ENCODE measurements at regions not wholly inside any gene's neighbourhood (a gene's known extent, or its start where the extent isn't known, plus 50 kb on each side); places are given as distances from the start of the nearest gene placed in this dataset.
"Not testable (repeated sequence)": the region's sequence is repeated elsewhere in the genome, so short reads cannot be mapped to it uniquely, and the experiment has no call there.

DNA sequence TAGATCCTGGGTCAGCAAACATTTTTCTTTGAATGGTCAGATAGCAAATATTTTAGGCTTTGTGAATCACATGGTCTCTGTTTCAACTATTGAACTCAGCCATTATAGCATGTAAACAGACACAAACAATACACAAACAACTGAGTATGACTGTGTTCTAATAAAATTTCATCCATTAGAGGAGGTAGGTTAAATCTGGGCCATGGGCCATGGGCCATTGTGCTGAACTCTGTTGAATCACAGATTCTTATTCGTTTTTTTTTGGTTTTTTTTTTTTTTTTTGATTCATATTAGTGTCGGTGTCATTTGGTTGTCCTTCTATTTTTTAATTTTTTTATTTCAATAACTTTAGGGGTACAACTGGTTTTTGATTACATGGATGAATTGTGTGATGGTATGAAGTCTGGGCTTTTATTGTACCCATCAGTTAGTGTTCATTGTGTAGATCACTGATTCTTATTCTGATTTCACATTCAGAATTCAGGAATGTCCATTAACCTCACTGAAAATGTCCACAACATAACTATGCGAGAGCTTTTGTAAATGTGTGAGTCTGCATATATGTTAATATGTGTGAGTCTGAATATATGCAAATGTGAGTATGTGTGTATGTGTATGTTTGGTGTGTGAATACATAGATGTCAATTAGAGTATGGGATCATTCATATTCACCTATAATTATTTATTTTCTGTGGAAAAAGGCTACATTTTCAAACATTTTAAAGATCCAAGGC, 443.7 kb upstream of the GRM3 start:
- ATAC-seq: no peak

DNA sequence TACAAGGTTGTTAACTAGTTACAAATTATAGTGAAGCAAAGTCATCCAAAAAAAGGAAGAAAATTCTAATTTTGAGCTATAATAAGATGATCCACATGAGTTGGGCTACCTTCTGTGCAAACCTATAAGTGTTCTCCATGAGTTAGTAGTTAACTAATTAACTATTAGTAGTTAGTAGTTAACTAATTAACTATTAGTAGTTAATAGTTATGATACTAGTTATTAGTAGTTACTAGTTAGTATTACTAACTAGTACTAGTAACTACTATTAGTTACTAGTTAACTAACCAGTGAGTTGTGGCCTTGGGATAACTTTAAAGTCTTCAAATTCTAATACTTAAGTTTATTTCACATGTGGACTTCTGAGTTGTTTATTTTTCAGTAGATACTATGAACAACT, 453.4 kb upstream of the GRM3 start:
- ATAC-seq: no peak

DNA sequence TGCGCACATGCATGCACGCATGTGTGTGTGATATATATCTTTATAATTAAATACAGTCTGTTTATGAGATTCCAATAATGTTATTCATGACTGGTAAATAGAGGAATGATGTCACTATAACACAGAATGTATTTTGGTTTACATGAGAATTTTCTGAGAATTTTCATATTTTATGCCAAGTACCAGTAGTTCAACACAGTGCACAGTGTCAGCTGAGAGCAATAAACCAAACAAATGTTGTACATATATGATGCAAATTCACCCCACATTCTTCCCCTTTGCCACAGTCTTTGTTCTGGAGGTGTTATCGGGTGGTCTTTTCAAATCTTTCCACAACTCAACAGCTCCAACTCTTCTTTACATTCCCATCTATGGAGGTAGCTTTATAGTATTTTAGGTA, 462.2 kb upstream of the GRM3 start:
- no peak for ATAC-seq

DNA sequence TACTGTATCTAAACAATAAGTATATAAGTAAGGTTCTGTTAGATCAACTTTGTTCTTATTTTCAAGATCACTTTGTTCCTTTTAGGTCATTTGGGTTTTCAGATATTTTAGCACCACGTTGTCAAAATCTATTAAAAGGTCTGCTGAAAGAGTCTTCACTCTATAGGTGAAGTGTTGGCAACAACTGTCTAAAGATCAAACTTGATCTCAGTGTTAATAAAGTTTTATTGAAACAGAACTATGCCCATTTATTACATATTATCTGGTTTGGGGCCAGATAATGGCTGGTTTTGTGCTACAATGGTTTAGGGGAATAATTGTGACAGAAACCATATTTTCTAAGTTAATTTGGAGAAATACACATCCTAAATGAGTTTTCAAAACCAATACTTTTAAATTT, 478.9 kb upstream of the GRM3 start:
- no peak for ATAC-seq

DNA sequence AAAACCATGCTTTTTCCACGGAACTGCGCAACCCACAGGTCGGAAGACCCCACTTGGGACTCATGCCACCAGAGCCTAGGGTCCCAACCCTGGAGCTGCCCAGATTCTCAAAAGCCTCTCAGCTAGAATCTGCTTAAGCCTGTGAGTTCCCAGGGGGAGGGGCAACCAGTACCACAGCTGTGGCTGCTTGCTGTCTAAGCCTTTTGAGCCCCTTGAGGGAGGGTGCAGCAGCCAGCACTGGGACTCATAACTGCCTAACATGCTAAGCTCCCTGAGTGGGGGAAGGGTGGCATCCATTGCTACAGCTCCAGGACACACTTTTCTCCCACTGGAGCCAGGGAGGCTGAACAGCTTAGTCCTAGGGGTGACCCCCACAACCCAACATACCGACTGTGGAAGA, 485.6 kb upstream of the GRM3 start:
- no peak for ATAC-seq

DNA sequence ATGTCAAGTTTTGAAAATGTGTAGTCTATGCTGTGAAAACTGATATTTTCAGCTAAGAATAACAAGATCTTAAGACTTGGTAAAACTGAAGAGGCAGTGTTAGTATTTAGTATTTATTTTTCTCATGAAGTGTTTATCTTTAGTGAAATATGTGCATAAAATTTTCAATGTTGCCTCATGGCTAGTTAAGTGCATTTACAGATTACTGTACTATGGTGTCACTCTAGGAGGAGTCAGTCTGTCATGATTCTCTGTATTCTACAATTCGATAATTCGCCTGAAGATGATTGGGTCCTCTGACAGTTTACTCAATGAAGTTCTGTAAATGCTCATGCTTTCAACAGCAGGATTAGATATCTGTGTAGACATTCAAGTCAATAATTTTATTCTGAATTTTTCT, 488.1 kb upstream of the GRM3 start:
- no peak for ATAC-seq

DNA sequence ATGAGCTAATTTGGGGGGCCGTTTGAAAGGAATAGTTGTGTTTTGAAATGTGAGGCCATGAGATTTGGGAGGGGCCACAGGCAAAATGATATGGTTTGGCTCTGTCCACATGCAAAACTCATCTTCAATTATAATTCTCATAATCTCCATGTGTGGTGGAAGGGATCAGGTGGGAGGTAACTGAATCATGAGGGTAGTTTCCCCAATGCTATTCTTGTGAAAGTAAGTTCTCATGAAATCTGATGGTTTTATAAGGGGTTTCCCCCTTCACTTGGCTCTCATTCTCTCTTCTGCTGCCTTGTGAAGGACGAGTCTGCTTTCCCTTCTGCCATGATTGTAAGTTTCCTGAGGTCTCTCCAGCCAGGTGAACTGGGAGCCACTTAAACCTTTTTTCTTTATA, 490.8 kb upstream of the GRM3 start:
- ATAC-seq: no peak

DNA sequence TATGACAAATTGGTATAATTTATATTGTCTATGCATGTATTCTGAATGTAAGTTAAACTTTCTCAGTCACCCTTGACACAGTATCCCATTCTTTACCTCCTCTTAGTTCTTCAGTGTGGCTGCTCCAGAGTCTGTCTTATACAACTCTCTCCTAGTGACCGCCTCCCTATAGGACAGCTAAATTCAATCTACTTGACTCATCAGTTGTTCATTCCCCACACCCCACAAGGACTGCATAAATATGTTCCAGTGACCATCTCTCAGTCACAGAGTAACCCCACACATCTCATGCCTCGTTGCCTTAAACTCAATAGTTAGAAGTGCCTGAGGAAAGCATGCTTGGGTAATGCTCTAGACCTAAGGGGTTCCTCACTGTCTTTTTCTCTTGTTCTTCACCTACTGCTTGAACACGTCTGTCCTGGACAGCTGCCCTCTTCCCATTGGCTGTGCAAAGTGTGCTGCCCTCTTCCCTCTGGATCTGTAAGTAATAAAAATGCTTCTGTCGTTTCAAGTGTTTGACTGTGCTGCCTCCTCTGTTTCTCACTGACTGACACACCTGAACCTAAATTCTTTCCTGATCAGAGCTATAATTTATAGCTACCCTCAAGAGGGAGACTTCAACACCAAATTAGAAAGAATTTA, 494.6 kb upstream of the GRM3 start:
- ATAC-seq: no peak

DNA sequence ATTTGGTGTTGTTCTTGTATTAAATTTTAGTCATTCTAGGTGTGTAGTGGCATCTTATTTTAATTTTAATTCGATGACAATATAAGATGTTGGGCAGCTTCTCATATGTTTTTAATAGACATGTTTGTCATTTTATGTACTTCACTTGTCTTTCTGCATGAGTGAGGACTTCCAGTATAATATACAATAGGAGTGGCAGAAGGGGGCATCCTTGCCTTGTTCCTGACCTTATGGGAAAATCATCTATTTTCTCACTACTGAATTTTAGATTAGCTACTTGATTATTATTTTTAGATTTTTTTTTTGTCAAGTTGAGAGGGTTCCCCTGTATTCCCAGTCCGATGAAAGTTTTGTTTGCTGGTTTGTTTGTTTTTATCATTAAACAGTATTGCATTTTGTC, 495.2 kb upstream of the GRM3 start:
- ATAC-seq: no peak

DNA sequence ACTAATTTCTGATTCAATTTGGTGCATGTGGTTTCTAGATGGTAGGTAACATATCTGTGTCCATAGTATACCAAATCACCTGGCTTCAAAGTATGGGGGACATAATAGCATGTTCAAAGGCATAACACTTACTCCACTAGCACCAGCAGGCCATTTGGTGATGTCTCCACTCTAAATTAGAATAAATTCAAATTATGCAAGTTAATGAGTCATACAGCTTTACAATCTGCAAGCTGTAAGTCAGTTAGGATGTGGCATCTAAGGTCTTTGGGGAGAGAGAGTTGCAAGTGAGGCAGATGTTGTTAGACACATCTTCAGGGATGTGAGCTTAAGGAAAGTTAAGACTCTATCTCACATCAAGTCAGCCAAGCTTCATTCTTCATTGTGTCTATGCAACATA, 506.4 kb upstream of the GRM3 start:
- ATAC-seq: no peak

DNA sequence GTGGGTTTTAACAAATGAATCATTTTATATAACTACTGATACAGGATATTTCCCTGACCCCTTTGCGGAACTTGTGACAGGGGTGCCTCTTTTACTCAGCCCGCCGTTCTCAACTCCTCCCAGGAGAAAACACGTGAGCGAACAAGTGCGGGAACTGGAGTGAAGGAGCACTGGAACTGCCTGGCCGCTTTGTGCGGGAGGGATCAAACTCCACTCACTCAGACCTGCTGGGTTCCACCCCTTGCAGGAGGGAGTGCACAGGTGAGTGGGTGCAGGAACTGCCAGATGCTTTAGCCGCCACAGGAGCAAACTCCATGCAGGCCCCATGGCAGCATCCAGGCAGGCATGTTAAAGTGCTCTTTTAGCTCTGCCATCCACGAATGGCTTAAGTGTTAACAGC, 513.4 kb upstream of the GRM3 start:
- no peak for ATAC-seq

DNA sequence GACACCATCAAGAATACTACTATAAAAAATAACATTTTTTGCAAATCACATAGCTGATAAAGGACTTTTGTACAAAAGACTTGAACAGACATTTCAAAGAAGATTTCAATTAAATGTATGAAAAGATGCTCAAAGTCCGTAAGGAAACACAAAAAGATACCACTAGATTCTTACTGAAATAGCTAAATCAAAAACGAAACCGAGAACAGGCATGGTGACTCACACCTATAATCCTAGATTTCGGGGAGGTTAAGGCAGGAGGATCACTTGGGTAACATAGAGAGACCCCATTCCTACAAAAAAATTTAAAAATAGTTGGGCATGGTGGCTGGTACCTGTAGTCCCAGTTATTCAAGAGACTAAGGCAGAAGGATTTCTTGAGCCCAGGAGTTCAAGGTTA, 520.2 kb upstream of the GRM3 start:
- ATAC-seq: no peak

DNA sequence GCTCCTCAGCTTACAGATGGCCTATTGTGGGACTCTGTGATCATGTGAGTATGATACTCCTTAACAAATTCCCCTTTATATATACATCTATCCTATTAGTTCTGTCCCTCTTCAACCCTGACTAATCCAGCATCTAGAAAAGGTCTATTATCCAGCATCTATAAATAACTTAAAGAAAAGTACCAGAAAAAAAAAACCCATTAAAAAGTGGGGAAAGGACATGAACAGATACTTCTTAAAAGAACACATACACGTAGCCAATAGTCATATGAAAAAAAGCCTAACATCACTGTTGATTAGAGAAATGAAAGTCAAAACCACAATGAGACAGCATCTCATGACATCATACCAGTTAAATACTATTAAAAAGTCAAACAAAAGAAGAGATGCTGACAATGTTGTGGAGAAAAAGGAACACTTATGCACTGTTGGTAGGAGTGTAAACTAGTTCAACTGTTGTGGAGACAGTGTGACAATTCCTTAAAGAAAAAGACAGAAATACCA, 549.5 kb upstream of the GRM3 start:
- ATAC-seq: no peak

DNA sequence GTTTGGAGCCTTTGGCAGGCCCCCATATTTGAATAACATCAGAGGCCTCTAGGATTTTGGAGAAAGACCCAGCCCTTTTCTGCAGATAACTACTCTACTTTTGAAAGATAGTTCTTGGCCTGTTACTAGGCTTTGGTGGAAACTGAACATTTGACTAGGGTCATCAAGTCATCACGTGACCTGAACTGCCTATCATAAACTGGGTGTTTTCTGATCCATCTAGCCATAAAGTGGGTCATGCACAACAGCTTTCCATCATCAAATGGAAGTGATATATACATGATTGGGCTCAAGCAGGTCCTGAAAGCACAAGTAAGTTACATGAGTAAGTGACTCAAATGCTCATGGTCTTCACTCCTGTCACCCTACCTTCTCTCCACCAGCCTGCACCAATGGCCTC, 552.3 kb upstream of the GRM3 start:
- no peak for ATAC-seq

DNA sequence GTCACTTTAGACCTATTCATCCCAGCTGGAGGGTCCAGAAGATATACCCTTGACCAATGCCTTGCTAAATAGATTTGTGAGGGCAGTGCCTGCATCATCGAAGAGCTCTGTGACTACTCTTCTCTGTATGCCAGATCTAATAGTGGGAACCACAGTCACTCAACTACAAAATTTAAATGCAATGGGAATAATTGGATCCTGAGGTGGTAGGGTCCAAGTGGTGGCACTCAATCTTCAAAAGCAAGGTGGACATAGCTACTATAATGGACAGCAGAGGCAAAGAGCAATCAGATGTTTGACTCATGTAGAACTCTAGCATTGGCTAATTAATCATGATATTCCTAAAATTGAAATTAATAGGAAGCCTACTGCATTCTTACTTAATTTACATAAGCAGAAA, 554.3 kb upstream of the GRM3 start:
- ATAC-seq: no peak

DNA sequence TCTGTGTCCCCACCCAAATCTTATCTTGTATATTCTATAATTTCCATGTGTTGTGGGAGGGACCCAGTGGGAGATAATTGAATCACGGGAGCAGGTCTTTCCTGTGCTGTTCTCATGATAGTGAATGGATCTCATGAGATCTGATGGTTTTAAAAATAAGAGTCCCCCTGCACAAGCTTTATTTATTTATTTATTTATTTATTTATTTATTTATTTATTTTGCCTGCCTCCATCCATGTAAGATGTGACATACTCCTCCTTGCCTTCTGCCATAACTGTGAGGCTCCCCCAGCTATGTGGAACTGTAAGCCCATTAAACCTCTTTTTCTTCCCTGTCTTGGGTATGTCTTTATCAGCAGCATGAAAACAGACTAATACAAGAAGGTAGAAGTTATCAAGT, 579.1 kb upstream of the GRM3 start:
- not testable (repeated sequence) for ATAC-seq

DNA sequence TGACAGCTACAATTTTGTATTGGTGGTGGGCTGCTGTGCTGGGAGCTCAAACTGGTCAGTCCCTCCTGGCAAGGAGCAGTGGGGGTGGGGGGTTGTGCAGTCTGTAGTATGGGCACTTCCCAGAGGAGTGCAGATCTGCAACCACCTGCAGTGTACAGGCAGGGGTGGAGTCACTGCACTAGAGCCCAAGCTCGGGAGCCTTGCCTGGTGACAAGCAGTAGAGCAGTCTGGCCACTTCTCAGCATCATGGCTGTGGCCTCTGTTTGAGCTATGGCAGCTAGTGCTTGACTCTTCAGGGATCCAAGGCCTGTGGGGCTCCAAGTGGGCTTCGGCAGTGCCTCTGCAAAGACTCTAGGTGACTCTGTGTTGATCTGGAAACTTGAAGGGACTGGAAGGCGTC, 585.1 kb upstream of the GRM3 start:
- ATAC-seq: no peak

DNA sequence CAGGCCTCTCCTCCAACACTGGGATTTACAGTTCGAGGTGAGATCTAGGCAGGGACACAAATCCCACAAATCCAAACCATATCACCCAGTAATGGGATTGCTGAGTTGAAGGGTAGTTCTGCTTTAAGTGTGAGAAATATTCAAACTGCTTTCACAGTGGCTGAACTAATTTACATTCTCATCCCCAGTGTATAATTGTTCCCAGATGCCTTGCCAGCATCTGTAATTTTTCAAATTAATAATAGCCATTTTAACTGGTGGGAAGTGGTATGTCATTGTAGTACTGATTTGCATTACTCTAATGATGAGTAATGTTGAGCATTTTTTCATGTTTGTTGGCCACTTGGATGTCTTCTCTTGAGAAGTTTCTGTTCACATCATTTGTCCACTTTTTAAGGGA, 592.8 kb upstream of the GRM3 start:
- ATAC-seq: no peak

DNA sequence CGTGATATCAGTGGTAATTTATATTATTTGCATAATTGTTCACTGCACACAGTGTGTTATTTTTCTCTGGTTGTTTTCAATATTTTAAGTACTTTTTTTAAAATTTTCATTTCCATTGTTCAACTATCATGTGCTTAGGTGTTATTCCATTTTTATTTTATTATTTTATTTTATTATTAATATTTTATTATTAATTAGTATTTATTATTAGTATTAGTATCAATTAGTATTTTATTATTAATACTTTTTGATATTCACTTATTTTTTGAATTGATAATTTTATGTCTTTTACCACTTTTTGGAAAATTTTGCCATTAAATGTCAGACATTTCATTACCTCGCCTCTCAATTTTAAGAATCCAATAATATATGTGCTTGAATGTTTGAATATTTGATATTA, 593.8 kb upstream of the GRM3 start:
- ATAC-seq: no peak

DNA sequence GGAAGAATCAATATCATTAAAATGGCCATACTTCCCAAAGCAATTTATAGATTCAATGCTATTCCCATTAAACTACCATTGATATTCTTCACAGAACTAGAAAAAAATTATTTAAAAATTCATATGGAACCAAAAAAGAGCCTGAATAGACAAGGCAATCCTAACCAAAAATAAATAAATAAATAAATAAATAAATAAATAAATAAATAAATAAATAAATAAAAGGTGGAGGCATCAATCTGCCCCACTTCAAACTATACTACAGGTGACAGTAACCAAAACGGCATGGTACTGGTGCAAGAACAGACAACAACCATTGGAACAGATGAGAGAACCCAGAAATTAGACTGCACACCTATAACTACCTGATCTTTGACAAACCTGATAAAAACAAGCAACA, 598.5 kb upstream of the GRM3 start:
- ATAC-seq: not testable (repeated sequence)

DNA sequence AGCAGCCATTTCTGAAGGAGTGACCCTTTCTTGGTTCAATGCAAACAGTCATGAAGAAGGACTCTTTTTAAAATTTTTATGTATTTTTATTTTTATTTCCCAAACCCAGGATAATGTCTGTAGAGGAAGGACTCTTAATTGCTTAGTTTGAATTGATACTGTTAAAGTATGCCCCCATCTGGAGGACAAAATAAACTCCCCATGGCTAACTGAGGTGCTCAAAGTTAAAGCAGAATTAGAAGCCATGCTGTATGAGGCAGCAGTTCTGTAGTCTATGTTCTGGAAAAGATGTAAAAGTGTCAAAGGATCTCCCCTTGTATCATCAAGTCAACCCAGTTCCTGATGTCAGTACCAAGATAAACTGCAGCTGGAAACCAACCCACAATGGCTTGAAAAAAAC, 617.9 kb upstream of the GRM3 start:
- no peak for ATAC-seq

DNA sequence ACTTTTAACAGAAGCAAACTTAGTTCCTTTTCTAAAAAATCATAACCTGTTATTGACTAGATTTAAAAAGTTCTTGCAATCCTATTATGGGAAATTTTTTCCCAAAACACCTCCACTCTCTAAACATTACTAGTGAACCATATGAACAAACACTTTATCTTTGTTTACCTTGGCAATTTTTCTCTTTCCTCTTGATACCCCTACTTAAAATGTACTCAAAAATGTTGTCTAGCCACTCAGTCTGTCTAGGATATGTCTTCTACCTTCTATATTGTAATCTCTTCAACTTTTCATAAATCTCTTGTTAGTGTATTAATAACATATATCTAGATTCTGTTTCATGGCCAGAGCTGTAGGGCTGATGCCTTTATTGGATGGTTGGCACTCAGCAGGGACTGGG, 630.0 kb upstream of the GRM3 start:
- ATAC-seq: no peak

DNA sequence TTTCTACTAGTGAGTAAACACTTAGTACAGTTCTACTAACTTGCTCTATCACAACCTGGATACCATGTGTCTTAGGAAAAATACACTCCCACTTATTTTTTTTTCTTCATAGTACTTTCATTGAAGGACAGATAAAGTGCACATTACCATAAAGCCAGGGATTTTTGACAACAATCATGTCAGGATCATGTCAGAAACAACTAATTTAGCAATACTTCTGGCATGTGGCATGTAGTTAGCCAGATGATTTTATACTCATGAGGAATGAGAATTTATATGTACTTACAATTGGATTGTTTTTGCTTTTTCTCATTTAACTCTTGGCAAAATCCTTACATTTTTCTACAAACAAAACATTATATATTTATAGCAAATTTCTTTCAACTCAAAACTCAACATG, 630.7 kb upstream of the GRM3 start:
- no peak for ATAC-seq

DNA sequence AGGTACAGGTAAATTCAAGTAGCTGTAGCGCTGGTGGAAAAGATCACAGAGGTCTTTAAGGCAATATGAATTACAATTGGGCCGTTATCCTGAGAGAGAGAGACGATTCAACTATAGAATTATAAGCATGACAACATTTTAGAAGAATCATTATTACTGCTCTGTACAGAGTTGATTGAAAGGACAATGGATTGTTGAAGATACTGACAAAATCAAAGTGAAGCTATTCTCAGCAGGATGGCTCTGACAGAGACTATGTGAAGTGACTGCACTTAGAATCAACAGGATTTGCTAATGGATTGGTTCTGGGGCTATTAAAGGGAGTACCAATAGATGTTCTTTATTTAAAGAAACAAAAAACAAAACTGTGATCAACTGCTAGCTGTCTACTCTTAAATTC, 634.8 kb upstream of the GRM3 start:
- ATAC-seq: no peak

DNA sequence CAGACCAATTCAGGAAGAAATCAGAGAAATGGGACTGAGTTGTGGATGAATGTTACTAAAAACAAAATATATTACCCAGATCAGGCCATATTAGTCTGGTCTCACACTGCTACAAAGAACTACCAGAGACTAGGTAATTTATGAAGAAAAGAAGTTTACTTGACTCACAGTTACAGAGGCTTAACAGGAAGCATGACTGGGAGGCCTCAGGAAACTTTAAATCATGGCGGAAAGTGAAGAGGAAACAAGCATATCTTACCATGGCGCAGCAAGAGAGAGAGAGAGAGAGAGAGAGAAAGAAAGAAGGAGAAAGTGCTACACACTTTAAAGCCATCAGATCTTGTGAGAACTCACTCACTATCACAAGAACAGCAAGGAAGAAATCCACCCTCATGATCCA, 636.8 kb upstream of the GRM3 start:
- ATAC-seq: no peak

Data from esophagus mucosa (tissue), 1 donor.